NB4 (cell line): ENCODE measurements at regions not wholly inside any gene's neighbourhood (a gene's known extent, or its start where the extent isn't known, plus 50 kb on each side); places are given as distances from the start of the nearest gene placed in this dataset.
"Not testable (repeated sequence)": the region's sequence is repeated elsewhere in the genome, so short reads cannot be mapped to it uniquely, and the experiment has no call there.

Experiments used
- CTCF ChIP-seq: IDR thresholded peaks from one replicate; pipeline ENCODE4 v1.5.1; 2012; ENCODE audit warnings: low read depth, low read length
- MAX ChIP-seq: IDR thresholded peaks from 2 replicates; pipeline ENCODE4 v1.6.1; 2011; ENCODE audit warnings: low read depth, low read length
- MYC ChIP-seq: IDR thresholded peaks from 2 replicates; pipeline ENCODE4 v1.6.1; 2011; ENCODE audit warnings: low read depth, low read length
- POLR2A ChIP-seq: IDR thresholded peaks from 2 replicates; pipeline ENCODE4 v1.6.1; 2011; ENCODE audit warnings: mild to moderate bottlenecking; ENCODE audit not compliant: insufficient read length; ENCODE audit errors: extremely low read depth

GRCh38 chr22:12638319-12638718 is 2889.7 kb upstream of the OR11H1 start:
- not testable (repeated sequence) for TF ChIP-seq CTCF, POLR2A, MAX, MYC
